ENCODE measurements at regions not wholly inside any gene's neighbourhood (a gene's known extent, or its start where the extent isn't known, plus 50 kb on each side); places are given as distances from the start of the nearest gene placed in this dataset.

DNA sequence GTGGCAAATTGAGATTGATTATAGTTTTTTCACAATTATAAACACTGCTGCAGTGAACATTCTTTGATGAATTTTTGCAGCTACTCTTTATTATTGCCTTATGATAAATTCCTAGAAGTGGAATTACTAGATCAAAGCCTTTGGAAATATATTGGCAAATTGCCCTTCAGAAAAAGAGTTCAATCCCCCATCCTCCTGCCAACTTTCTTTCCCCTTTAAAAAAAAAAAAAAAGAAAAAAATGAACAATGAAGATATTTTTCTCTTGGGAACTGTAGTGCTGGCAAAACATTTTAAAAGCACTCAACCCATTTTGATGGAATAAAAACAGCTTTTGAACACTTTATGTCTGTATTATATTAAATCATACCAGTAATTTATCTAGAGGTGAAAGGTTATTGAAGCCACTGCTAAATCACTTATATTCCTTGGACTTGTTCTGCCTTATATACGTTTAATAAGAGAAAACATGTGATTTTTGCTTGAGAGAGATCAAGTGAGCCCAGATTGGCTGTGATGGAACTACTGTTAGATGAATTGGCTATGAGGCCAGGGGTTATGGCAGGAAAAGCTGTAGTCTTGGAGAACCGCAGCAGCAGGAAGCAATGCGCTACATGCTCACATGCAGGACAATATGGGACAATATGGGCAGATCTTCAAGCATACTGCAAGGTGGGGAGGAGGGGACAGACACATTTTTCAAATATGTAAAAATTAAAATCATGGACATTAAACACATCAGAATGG lies 212.8 kb upstream of the C2CD4B start:
- ChIA-PET CTCF (no interaction called here), POLR2A (ENCODE audit: unreplicated experiment) (no interaction called here)
- TF ChIP-seq, protein P1, sequence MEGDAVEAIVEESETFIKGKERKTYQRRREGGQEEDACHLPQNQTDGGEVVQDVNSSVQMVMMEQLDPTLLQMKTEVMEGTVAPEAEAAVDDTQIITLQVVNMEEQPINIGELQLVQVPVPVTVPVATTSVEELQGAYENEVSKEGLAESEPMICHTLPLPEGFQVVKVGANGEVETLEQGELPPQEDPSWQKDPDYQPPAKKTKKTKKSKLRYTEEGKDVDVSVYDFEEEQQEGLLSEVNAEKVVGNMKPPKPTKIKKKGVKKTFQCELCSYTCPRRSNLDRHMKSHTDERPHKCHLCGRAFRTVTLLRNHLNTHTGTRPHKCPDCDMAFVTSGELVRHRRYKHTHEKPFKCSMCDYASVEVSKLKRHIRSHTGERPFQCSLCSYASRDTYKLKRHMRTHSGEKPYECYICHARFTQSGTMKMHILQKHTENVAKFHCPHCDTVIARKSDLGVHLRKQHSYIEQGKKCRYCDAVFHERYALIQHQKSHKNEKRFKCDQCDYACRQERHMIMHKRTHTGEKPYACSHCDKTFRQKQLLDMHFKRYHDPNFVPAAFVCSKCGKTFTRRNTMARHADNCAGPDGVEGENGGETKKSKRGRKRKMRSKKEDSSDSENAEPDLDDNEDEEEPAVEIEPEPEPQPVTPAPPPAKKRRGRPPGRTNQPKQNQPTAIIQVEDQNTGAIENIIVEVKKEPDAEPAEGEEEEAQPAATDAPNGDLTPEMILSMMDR (conservative IDR thresholded peaks at IDR 0.05), result no peak
- TF ChIP-seq EZH2 (IDR thresholded peaks at IDR 0.05; ENCODE audit: low read depth), result no peak
- no peak for DNase-seq
- no peaks in the 10 kb centered on the region for H4K20me1 ChIP-seq (ENCODE audit: insufficient read depth)
- H3K4me1 ChIP-seq (replicated peaks; ENCODE audit: insufficient read depth), result no peaks in the 10 kb centered on the region
- no peaks in the 10 kb centered on the region for H3K9me3 ChIP-seq (ENCODE audit: insufficient read depth, low read depth)
- H2AFZ ChIP-seq, result no peak overlapping the region
- no peak overlapping the region for H3K4me2 ChIP-seq
- no peaks in the 10 kb centered on the region for H3K9me2 ChIP-seq (ENCODE audit: insufficient read depth)
- H3K36me3 ChIP-seq (ENCODE audit: low read depth), result no peaks in the 10 kb centered on the region
- no peaks in the 10 kb centered on the region for H3K79me2 ChIP-seq (ENCODE audit: low read depth)
- no peak overlapping the region for H3K4me3 ChIP-seq
- no peaks in the 10 kb centered on the region for H3K27me3 ChIP-seq (ENCODE audit: insufficient read depth, low read depth)
- no peak overlapping the region for H3K27ac ChIP-seq
- BruUV-seq (replicated peaks), result no TSS peak
- intact Hi-C loops (cut with micrococcal nuclease; ENCODE audit: unreplicated experiment), result no loop called here
- no peaks in the 10 kb centered on the region for H3F3A ChIP-seq (ENCODE audit: insufficient read depth, low read depth)

DNA sequence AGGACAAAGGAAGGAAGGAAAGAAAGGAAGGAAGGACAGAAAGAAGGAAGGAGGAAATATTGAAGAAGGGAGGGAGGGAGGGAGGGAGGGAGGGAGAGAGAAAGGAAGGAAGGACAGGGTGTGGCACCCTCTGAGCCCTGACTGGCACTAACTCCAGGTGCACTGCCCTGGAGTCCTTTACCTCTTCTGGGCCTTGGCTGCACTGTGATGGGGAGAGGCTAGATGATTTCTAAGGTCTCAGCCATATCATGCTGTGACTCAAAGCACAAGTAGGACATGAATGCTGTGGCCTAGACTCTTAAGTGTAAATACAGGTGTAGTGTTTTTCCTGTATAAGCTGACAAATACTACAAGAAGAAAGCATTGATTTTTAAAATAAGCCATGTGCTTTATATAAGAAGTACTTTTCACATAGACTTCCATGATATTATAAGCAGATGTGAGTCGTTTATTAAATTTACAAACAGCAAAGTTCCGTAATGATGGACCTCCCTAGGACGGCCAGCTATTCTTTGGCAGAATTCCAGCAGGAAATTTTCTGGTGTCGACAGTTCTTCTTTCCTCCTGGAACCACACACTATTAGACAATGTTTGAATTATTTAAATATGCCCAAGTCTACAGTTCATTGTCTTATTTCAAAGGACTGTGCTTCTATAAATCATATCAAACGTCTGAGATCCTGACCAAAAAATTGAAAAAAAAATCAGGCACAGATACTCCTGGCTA lies 213.8 kb upstream of the C2CD4B start:
- TF ChIP-seq EZH2 (IDR thresholded peaks at IDR 0.05; ENCODE audit: low read depth), result no peak
- TF ChIP-seq, protein P1 (conservative IDR thresholded peaks at IDR 0.05), result no peak
- Histone ChIP-seq H3F3A (ENCODE audit: insufficient read depth, low read depth) (no peaks in the 10 kb centered on the region), H3K9me2 (ENCODE audit: insufficient read depth) (no peaks in the 10 kb centered on the region), H4K20me1 (ENCODE audit: insufficient read depth) (no peaks in the 10 kb centered on the region), H3K9me3 (ENCODE audit: insufficient read depth, low read depth) (no peaks in the 10 kb centered on the region), H3K4me3 (no peak overlapping the region), H3K79me2 (ENCODE audit: low read depth) (no peaks in the 10 kb centered on the region), H3K27me3 (ENCODE audit: insufficient read depth, low read depth) (no peaks in the 10 kb centered on the region), H3K4me2 (no peak overlapping the region), H3K36me3 (ENCODE audit: low read depth) (no peaks in the 10 kb centered on the region), H2AFZ (no peak overlapping the region), H3K4me1 (replicated peaks; ENCODE audit: insufficient read depth) (no peaks in the 10 kb centered on the region), H3K27ac (no peak overlapping the region)
- intact Hi-C loops (cut with micrococcal nuclease; ENCODE audit: unreplicated experiment), result no loop called here
- DNase-seq, result no peak
- ChIA-PET CTCF (no interaction called here), POLR2A (ENCODE audit: unreplicated experiment) (no interaction called here)
- no TSS peak for BruUV-seq (replicated peaks)

DNA sequence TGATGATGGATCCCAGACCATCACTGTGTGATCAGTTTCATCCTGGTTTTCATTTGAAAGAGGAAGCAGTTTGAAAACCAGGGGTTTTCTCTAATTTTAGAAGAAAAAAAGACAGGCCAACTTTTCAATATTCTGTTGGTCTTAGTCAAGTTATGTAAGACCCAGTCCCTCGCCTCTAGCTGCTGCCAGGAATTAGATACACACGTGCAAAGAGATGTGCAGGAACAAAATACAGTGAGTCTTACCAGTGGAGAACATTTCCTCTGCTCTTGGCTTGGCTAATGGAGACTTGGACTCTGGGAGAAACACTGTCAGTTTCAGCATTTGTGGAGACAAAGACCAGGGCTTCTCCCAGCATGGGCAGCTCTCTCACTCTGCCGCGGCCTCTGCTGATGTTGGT lies 214.9 kb upstream of the C2CD4B start:
- Histone ChIP-seq H3K9me2 (ENCODE audit: insufficient read depth) (no peaks in the 10 kb centered on the region), H4K20me1 (ENCODE audit: insufficient read depth) (no peaks in the 10 kb centered on the region), H3K9me3 (ENCODE audit: insufficient read depth, low read depth) (no peaks in the 10 kb centered on the region), H3F3A (ENCODE audit: insufficient read depth, low read depth) (no peaks in the 10 kb centered on the region), H3K27me3 (ENCODE audit: insufficient read depth, low read depth) (no peaks in the 10 kb centered on the region), H3K4me2 (no peak overlapping the region), H3K36me3 (ENCODE audit: low read depth) (no peaks in the 10 kb centered on the region), H3K27ac (no peak overlapping the region), H3K79me2 (ENCODE audit: low read depth) (no peaks in the 10 kb centered on the region), H3K4me1 (replicated peaks; ENCODE audit: insufficient read depth) (no peaks in the 10 kb centered on the region), H3K4me3 (no peak overlapping the region), H2AFZ (no peak overlapping the region)
- BruUV-seq (replicated peaks), result no TSS peak
- ChIA-PET CTCF (no interaction called here), POLR2A (ENCODE audit: unreplicated experiment) (no interaction called here)
- no peak for DNase-seq
- TF ChIP-seq, protein P1 (conservative IDR thresholded peaks at IDR 0.05), result no peak
- TF ChIP-seq EZH2 (IDR thresholded peaks at IDR 0.05; ENCODE audit: low read depth), result no peak
- intact Hi-C loops (cut with micrococcal nuclease; ENCODE audit: unreplicated experiment), result no loop called here
